ENCODE measurements at regions not wholly inside any gene's neighbourhood (a gene's known extent, or its start where the extent isn't known, plus 50 kb on each side); places are given as distances from the start of the nearest gene placed in this dataset.

DNA sequence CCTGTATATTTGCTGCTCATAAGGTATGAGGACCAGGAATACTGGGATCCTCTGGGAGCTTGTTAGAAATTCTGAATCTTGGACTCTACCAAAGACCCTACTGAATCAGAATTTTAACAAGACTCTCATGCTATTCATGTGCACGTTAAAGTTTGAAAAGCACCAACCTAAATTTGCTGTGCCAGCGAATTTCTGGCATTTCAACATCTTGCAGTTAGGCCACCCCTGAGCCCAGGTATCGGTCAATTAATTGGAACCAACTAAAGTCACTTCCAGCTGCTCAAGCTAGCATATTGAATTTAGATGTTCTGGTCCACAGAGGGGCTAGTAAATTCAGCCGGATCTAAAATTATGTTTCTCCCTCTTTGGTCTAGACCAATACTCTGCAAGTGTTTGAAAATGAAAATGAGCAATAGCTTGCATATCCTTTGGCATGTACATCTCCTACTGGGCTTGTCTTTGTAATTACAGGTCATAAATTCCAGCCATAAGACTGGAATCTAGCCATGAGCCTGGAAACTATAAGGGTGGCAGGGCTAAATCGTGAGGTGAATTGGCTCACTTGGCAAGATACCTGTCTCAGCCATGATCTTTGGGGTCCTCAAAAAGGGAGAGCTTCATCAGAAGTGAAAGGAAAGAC lies 72.4 kb downstream of the SKA1 start:
- H3K9me3 Mint-ChIP-seq = peaks cover 48% of the 10 kb centered on the region
- DNase-seq (ENCODE audit: low spot score) (no peak), ATAC-seq (no peak)
- no peak overlapping the region for H3K4me3 Mint-ChIP-seq
- CTCF ChIA-PET = interaction anchor here (1.0 kb wide), 1 partner anchor 18 kb away, joined by 3 read pairs; no protein-coding TSS in a partner anchor
- peaks cover 27% of the 10 kb centered on the region for H3K4me1 Mint-ChIP-seq
- H3K27me3 Mint-ChIP-seq (ENCODE audit: low read depth) = peaks cover 9% of the 10 kb centered on the region; the same call in 1 of the 2 replicates
- no peak overlapping the region for H3K27ac Mint-ChIP-seq
- TF ChIP-seq, protein P1, sequence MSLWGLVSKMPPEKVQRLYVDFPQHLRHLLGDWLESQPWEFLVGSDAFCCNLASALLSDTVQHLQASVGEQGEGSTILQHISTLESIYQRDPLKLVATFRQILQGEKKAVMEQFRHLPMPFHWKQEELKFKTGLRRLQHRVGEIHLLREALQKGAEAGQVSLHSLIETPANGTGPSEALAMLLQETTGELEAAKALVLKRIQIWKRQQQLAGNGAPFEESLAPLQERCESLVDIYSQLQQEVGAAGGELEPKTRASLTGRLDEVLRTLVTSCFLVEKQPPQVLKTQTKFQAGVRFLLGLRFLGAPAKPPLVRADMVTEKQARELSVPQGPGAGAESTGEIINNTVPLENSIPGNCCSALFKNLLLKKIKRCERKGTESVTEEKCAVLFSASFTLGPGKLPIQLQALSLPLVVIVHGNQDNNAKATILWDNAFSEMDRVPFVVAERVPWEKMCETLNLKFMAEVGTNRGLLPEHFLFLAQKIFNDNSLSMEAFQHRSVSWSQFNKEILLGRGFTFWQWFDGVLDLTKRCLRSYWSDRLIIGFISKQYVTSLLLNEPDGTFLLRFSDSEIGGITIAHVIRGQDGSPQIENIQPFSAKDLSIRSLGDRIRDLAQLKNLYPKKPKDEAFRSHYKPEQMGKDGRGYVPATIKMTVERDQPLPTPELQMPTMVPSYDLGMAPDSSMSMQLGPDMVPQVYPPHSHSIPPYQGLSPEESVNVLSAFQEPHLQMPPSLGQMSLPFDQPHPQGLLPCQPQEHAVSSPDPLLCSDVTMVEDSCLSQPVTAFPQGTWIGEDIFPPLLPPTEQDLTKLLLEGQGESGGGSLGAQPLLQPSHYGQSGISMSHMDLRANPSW (CRISPR knock-in tag; conservative IDR thresholded peaks at IDR 0.05; ENCODE audit: low read depth) = no peak
- TF ChIP-seq, protein P2, sequence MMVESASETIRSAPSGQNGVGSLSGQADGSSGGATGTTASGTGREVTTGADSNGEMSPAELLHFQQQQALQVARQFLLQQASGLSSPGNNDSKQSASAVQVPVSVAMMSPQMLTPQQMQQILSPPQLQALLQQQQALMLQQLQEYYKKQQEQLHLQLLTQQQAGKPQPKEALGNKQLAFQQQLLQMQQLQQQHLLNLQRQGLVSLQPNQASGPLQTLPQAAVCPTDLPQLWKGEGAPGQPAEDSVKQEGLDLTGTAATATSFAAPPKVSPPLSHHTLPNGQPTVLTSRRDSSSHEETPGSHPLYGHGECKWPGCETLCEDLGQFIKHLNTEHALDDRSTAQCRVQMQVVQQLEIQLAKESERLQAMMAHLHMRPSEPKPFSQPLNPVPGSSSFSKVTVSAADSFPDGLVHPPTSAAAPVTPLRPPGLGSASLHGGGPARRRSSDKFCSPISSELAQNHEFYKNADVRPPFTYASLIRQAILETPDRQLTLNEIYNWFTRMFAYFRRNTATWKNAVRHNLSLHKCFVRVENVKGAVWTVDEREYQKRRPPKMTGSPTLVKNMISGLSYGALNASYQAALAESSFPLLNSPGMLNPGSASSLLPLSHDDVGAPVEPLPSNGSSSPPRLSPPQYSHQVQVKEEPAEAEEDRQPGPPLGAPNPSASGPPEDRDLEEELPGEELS (CRISPR knock-in tag; IDR thresholded peaks at IDR 0.05) = no peak
- no peak for TF ChIP-seq KAT7 (CRISPR knock-in tag; IDR thresholded peaks at IDR 0.05; ENCODE audit: borderline replicate concordance)
- TF ChIP-seq, protein P3, sequence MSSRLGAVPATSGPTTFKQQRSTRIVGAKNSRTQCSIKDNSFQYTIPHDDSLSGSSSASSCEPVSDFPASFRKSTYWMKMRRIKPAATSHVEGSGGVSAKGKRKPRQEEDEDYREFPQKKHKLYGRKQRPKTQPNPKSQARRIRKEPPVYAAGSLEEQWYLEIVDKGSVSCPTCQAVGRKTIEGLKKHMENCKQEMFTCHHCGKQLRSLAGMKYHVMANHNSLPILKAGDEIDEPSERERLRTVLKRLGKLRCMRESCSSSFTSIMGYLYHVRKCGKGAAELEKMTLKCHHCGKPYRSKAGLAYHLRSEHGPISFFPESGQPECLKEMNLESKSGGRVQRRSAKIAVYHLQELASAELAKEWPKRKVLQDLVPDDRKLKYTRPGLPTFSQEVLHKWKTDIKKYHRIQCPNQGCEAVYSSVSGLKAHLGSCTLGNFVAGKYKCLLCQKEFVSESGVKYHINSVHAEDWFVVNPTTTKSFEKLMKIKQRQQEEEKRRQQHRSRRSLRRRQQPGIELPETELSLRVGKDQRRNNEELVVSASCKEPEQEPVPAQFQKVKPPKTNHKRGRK (CRISPR knock-in tag; IDR thresholded peaks at IDR 0.05; ENCODE audit: borderline replicate concordance) = no peak
- no peak for TF ChIP-seq FOXK1 (CRISPR knock-in tag; IDR thresholded peaks at IDR 0.05)
- TF ChIP-seq, protein P4, sequence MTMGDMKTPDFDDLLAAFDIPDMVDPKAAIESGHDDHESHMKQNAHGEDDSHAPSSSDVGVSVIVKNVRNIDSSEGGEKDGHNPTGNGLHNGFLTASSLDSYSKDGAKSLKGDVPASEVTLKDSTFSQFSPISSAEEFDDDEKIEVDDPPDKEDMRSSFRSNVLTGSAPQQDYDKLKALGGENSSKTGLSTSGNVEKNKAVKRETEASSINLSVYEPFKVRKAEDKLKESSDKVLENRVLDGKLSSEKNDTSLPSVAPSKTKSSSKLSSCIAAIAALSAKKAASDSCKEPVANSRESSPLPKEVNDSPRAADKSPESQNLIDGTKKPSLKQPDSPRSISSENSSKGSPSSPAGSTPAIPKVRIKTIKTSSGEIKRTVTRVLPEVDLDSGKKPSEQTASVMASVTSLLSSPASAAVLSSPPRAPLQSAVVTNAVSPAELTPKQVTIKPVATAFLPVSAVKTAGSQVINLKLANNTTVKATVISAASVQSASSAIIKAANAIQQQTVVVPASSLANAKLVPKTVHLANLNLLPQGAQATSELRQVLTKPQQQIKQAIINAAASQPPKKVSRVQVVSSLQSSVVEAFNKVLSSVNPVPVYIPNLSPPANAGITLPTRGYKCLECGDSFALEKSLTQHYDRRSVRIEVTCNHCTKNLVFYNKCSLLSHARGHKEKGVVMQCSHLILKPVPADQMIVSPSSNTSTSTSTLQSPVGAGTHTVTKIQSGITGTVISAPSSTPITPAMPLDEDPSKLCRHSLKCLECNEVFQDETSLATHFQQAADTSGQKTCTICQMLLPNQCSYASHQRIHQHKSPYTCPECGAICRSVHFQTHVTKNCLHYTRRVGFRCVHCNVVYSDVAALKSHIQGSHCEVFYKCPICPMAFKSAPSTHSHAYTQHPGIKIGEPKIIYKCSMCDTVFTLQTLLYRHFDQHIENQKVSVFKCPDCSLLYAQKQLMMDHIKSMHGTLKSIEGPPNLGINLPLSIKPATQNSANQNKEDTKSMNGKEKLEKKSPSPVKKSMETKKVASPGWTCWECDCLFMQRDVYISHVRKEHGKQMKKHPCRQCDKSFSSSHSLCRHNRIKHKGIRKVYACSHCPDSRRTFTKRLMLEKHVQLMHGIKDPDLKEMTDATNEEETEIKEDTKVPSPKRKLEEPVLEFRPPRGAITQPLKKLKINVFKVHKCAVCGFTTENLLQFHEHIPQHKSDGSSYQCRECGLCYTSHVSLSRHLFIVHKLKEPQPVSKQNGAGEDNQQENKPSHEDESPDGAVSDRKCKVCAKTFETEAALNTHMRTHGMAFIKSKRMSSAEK (CRISPR knock-in tag; IDR thresholded peaks at IDR 0.05; ENCODE audit: borderline replicate concordance) = no peak
- TF ChIP-seq ZNF219 (CRISPR knock-in tag; IDR thresholded peaks at IDR 0.05; ENCODE audit: borderline replicate concordance) = no peak
- TF ChIP-seq, protein P5, sequence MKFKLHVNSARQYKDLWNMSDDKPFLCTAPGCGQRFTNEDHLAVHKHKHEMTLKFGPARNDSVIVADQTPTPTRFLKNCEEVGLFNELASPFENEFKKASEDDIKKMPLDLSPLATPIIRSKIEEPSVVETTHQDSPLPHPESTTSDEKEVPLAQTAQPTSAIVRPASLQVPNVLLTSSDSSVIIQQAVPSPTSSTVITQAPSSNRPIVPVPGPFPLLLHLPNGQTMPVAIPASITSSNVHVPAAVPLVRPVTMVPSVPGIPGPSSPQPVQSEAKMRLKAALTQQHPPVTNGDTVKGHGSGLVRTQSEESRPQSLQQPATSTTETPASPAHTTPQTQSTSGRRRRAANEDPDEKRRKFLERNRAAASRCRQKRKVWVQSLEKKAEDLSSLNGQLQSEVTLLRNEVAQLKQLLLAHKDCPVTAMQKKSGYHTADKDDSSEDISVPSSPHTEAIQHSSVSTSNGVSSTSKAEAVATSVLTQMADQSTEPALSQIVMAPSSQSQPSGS (CRISPR knock-in tag; IDR thresholded peaks at IDR 0.05; ENCODE audit: borderline replicate concordance, low read depth) = no peak
- TF ChIP-seq, protein P6, sequence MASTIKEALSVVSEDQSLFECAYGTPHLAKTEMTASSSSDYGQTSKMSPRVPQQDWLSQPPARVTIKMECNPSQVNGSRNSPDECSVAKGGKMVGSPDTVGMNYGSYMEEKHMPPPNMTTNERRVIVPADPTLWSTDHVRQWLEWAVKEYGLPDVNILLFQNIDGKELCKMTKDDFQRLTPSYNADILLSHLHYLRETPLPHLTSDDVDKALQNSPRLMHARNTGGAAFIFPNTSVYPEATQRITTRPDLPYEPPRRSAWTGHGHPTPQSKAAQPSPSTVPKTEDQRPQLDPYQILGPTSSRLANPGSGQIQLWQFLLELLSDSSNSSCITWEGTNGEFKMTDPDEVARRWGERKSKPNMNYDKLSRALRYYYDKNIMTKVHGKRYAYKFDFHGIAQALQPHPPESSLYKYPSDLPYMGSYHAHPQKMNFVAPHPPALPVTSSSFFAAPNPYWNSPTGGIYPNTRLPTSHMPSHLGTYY (CRISPR knock-in tag; IDR thresholded peaks at IDR 0.05) = no peak
- TF ChIP-seq, protein P7, sequence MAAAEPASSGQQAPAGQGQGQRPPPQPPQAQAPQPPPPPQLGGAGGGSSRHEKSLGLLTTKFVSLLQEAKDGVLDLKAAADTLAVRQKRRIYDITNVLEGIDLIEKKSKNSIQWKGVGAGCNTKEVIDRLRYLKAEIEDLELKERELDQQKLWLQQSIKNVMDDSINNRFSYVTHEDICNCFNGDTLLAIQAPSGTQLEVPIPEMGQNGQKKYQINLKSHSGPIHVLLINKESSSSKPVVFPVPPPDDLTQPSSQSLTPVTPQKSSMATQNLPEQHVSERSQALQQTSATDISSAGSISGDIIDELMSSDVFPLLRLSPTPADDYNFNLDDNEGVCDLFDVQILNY (CRISPR knock-in tag; IDR thresholded peaks at IDR 0.05) = no peak
- TF ChIP-seq TEAD1 (CRISPR knock-in tag; IDR thresholded peaks at IDR 0.05) = no peak
- TF ChIP-seq TCF7 (CRISPR knock-in tag; IDR thresholded peaks at IDR 0.05; ENCODE audit: low read depth) = no peak
- POLR2A ChIA-PET = no interaction called here
- peaks cover 37% of the 10 kb centered on the region for H3K36me3 Mint-ChIP-seq

Data from WTC11 (cell line).